GM12891 (cell line): ENCODE measurements at regions not wholly inside any gene's neighbourhood (a gene's known extent, or its start where the extent isn't known, plus 50 kb on each side); places are given as distances from the start of the nearest gene placed in this dataset.

ENCODE experiments used
- POLR2AphosphoS5 ChIP-seq: IDR thresholded peaks from 2 replicates; pipeline ENCODE4 v1.6.1; 2011; ENCODE audit warnings: low read depth, low read length, control low read depth
- SPI1 ChIP-seq: IDR thresholded peaks from 2 replicates; pipeline ENCODE4 v1.6.1; 2011; ENCODE audit warnings: low read depth, low read length, control low read depth

DNA sequence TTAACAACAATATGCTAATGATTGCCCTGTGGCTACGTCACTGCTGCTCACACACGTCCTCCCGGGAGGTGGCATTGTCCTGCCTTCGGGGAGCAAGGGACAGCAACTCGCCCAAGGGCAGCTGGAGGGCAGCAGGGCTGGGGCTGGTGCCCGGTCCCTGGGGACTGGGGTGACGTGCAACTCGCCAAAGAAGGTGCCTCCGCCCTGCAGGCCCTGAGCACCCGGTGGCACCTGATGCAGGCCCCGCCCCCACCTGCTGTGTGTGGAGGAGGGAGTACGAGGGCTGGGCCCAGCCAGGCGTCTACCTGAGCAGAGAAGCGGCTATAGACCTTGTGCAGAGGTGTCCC lies 64.8 kb upstream of the SLCO4A1 start:
- TF ChIP-seq POLR2AphosphoS5 (no peak), SPI1 (no peak)
